HCT116 (cell line): ENCODE measurements at regions not wholly inside any gene's neighbourhood (a gene's known extent, or its start where the extent isn't known, plus 50 kb on each side); places are given as distances from the start of the nearest gene placed in this dataset.

Source experiments
- ATAC-seq: fragments of 200-7000 bp; cut with Tn5 transposase; 2 replicates; pipeline ENCODE4 v1.9.1; 2020; ENCODE audit warnings: mild to moderate bottlenecking, moderate library complexity
- BruUV-seq: library from RNA; stranded (reverse); fragments of 400-500 nt; replicated peaks from 2 replicates; lab custom pipeline; 2021; lab: Mats Ljungman, UMichigan
- CTCF ChIA-PET: fragments of 300-600 bp; sonication (Branson Sonifier 250); formaldehyde crosslinking; loops from one replicate; lab custom pipeline; 2021; ENCODE audit warnings: antibody characterized with exemption; lab: Charles Lee
- POLR2A ChIA-PET: fragments of 300-600, 350-600 bp; sonication (Branson Sonifier 250); formaldehyde crosslinking; loops from one replicate; lab custom pipeline; 2021; ENCODE audit warnings: antibody characterized with exemption; lab: Charles Lee
- RAD21 ChIA-PET, 2 experiments: fragments of 300-600 bp; sonication (Branson Sonifier 250); formaldehyde crosslinking; loops; one replicate each; lab custom pipeline; 2023; ENCODE audit warnings: low total read pairs in 2 of 2; ENCODE audit not compliant: uncharacterized antibody in 2 of 2, unreplicated experiment in 2 of 2, low non-redundant PET in 1 of 2; lab: Charles Lee
- DNase-seq: peaks from one replicate; pipeline ENCODE4 v3.0.0-alpha.2; 2010; ENCODE audit warnings: low read depth, low spot score
- H2AFZ ChIP-seq: fragments of 200-600 bp; shearing (Covaris generic), sonication (generic); 2 replicates; pipeline ENCODE4 v1.6.1; 2017; ENCODE audit warnings: low read depth, mixed run types, mixed read lengths, antibody characterized with exemption, low read length; ENCODE audit not compliant: poor library complexity, severe bottlenecking
- H3K27ac ChIP-seq: 2 replicates; pipeline ENCODE4 v1.5.1; 2012; ENCODE audit warnings: low read depth, low read length
- H3K27me3 ChIP-seq: fragments of 200-600 bp; sonication (generic); 2 replicates; pipeline ENCODE4 v1.6.1; 2016; ENCODE audit warnings: mixed run types, low read length, mixed read lengths; ENCODE audit not compliant: insufficient read depth
- H3K36me3 ChIP-seq, 2 experiments: fragments of 200-500 bp in 1 of 2; fragments of 200-600 bp in 1 of 2; sonication (Bioruptor generic) in 1 of 2; sonication (generic) in 1 of 2; 2 replicates each; pipeline versions ENCODE4 v1.5.1 to v1.6.1; 2014 to 2016; ENCODE audit warnings: low read length in 2 of 2, inconsistent platforms in 1 of 2, mixed read lengths in 1 of 2, mixed run types in 1 of 2; ENCODE audit not compliant: insufficient read depth in 2 of 2, control insufficient read depth in 1 of 2
- H3K4me1 ChIP-seq, 2 experiments: fragments of 200-600 bp in 1 of 2; sonication (generic) in 1 of 2; 2 replicates each; pipeline versions ENCODE4 v1.5.1 to v1.6.1; 2012 to 2017; ENCODE audit warnings: low read length in 2 of 2, inconsistent platforms in 1 of 2, mild to moderate bottlenecking in 1 of 2, mixed read lengths in 1 of 2, mixed run types in 1 of 2, moderate library complexity in 1 of 2; ENCODE audit not compliant: insufficient read depth in 2 of 2, control insufficient read depth in 1 of 2
- H3K4me2 ChIP-seq: fragments of 200-600 bp; sonication (generic); 2 replicates; pipeline ENCODE4 v1.6.1; 2017; ENCODE audit warnings: mixed run types, low read length, mixed read lengths
- H3K4me3 ChIP-seq, 2 experiments: fragments of 200-600 bp in 1 of 2; sonication (generic) in 1 of 2; replicated peaks in 1 of 2; 2 replicates each; pipeline ENCODE4 v1.5.1; 2011 to 2016; ENCODE audit warnings: low read length in 2 of 2, control low read depth in 1 of 2, low read depth in 1 of 2, mild to moderate bottlenecking in 1 of 2, mixed read lengths in 1 of 2, mixed run types in 1 of 2
- H3K79me2 ChIP-seq: fragments of 200-600 bp; sonication (generic); 2 replicates; pipeline ENCODE4 v1.6.1; 2017; ENCODE audit warnings: mild to moderate bottlenecking, mixed run types, low read length, moderate library complexity, mixed read lengths; ENCODE audit not compliant: insufficient read depth
- H3K9ac ChIP-seq: fragments of 200-600 bp; sonication (generic); 2 replicates; pipeline ENCODE4 v1.6.1; 2016; ENCODE audit warnings: low read length, mixed read lengths
- H3K9me2 ChIP-seq: fragments of 200-600 bp; sonication (generic), shearing (Covaris generic); 2 replicates; pipeline ENCODE4 v1.6.1; 2017; ENCODE audit warnings: mixed run types, mild to moderate bottlenecking, moderate library complexity; ENCODE audit not compliant: insufficient read depth
- H3K9me3 ChIP-seq, 2 experiments: fragments of 200-500 bp in 1 of 2; fragments of 200-600 bp in 1 of 2; sonication (Bioruptor generic) in 1 of 2; sonication (generic) in 1 of 2; 2 replicates each; pipeline ENCODE4 v1.6.1; 2014 to 2017; ENCODE audit warnings: low read length in 2 of 2, mixed read lengths in 2 of 2, inconsistent platforms in 1 of 2, low read depth in 1 of 2, mild to moderate bottlenecking in 1 of 2, mixed run types in 1 of 2, moderate library complexity in 1 of 2; ENCODE audit not compliant: control insufficient read depth in 1 of 2, insufficient read depth in 1 of 2
- H4K20me1 ChIP-seq: fragments of 200-600 bp; sonication (generic), shearing (Covaris generic); 2 replicates; pipeline ENCODE4 v1.6.1; 2017; ENCODE audit warnings: mixed run types, mild to moderate bottlenecking, moderate library complexity; ENCODE audit not compliant: insufficient read depth
- CBX3 ChIP-seq: IDR thresholded peaks from 2 replicates; pipeline ENCODE4 v1.6.1; 2012; ENCODE audit warnings: low read depth
- CEBPB ChIP-seq: IDR thresholded peaks from 2 replicates; pipeline ENCODE4 v1.6.1; 2012; ENCODE audit warnings: low read depth
- EZH2phosphoT487 ChIP-seq: fragments of 200-600 bp; IDR thresholded peaks from 2 replicates; pipeline ENCODE4 v1.6.1; 2018; ENCODE audit warnings: antibody characterized with exemption, borderline replicate concordance
- JUND ChIP-seq: IDR thresholded peaks from 2 replicates; pipeline ENCODE4 v1.6.1; 2012
- POLR2A ChIP-seq: IDR thresholded peaks from 2 replicates; pipeline ENCODE4 v1.7.0; 2011; ENCODE audit warnings: borderline replicate concordance; ENCODE audit not compliant: insufficient read depth, insufficient read length; ENCODE audit errors: extremely low read depth
- POLR2AphosphoS5 ChIP-seq: IDR thresholded peaks from 2 replicates; pipeline ENCODE4 v1.6.1; 2011; ENCODE audit warnings: mild to moderate bottlenecking, low read depth, low read length, moderate library complexity
- RAD21 ChIP-seq: IDR thresholded peaks from 2 replicates; pipeline ENCODE4 v1.6.1; 2012; ENCODE audit warnings: low read depth, mild to moderate bottlenecking
- YY1 ChIP-seq: IDR thresholded peaks from 2 replicates; pipeline ENCODE4 v1.6.1; 2011; ENCODE audit warnings: low read length, low read depth, moderate library complexity, mild to moderate bottlenecking; ENCODE audit not compliant: insufficient replicate concordance; ENCODE audit errors: extremely low read depth
- ZFX ChIP-seq: fragments of 450-650 bp; IDR thresholded peaks from 2 replicates; pipeline ENCODE4 v1.6.1; 2017
- intact Hi-C: fragments of 100-400 bp; cut with micrococcal nuclease; formaldehyde crosslinking; loops from 2 replicates; pipeline ENCODE4 v1.10.0; 2022
- TF ChIP-seq, protein P1 (sequence below): IDR thresholded peaks from 2 replicates; pipeline ENCODE4 v1.6.1; 2012
- TF ChIP-seq, protein P2 (sequence below): IDR thresholded peaks from 2 replicates; pipeline ENCODE4 v1.6.1; 2012; ENCODE audit warnings: low read depth

DNA sequence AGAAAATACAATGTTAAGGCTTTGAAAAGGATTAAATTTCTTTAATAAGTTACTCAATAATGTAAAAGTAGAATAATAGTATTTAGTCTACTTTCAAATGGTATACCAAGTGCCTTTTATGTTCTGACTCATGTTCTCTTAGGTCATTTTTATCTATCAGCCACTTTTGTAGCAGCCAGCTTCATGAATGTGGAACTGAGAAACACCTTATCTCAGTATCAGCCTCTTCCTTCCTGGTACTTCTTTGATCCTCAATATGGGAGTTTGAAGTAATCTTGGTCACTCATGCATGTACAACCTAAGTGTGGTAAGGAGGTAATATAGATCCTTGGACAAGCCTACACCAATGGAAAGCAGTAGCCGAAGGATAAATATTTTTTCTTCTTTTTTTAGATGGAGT is 180.4 kb upstream of the NRXN1 start:
- DNase-seq = no peak
- ChIA-PET RAD21 (no interaction called here), CTCF (no interaction called here), POLR2A (no interaction called here)
- no peaks in the 10 kb centered on the region for H3K9me3 ChIP-seq
- BruUV-seq = no TSS peak
- H3K27ac ChIP-seq = no peak overlapping the region
- H3K27me3 ChIP-seq = no peaks in the 10 kb centered on the region
- H2AFZ ChIP-seq = no peak overlapping the region
- ATAC-seq = no peak
- H3K4me2 ChIP-seq = no peak overlapping the region
- H3K9me2 ChIP-seq = no peaks in the 10 kb centered on the region
- intact Hi-C loops = no loop called here
- H3K36me3 ChIP-seq = no peaks in the 10 kb centered on the region
- H3K79me2 ChIP-seq = no peaks in the 10 kb centered on the region
- H4K20me1 ChIP-seq = no peaks in the 10 kb centered on the region
- no peak overlapping the region for H3K4me3 ChIP-seq
- H3K4me1 ChIP-seq = no peaks in the 10 kb centered on the region
- H3K9ac ChIP-seq = no peak overlapping the region
- TF ChIP-seq ZFX (no peak), EZH2phosphoT487 (no peak), RAD21 (no peak), CEBPB (no peak)
- TF ChIP-seq, all 23 proteins: peak for 0

DNA sequence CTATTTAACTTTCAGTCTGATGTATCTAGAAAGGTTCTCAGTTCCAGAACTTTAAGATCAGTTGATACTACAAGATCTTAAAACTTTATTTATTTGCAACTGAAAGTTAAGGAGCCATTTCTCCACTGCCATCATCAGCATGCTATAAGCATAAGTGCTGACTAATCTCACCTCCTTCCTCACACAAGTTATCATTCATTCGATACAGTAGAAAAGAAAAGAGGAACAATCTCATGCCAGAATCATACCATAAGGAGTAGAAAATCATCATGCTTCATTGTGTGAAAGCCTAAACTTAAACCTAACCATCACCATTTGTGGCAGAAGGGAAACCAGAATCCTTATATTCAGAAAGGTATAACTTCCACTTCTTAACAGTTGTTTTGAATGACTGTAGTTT is 176.6 kb upstream of the NRXN1 start:
- ATAC-seq = no peak
- CTCF ChIA-PET = no interaction called here
- H3K9ac ChIP-seq = no peak overlapping the region

More for the DNA sequence above, 176.6 kb upstream of the NRXN1 start:
- H3K36me3 ChIP-seq = no peaks in the 10 kb centered on the region
- H3K4me1 ChIP-seq = no peaks in the 10 kb centered on the region
- no peaks in the 10 kb centered on the region for H3K79me2 ChIP-seq
- no TSS peak for BruUV-seq
- H3K4me2 ChIP-seq = no peak overlapping the region
- intact Hi-C loops = no loop called here
- TF ChIP-seq CEBPB (no peak), POLR2AphosphoS5 (no peak), EZH2phosphoT487 (no peak), YY1 (no peak), JUND (no peak), POLR2A (no peak), CBX3 (no peak), ZFX (no peak)
- TF ChIP-seq, protein P1, sequence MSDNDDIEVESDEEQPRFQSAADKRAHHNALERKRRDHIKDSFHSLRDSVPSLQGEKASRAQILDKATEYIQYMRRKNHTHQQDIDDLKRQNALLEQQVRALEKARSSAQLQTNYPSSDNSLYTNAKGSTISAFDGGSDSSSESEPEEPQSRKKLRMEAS = no peak
- TF ChIP-seq, protein P2, sequence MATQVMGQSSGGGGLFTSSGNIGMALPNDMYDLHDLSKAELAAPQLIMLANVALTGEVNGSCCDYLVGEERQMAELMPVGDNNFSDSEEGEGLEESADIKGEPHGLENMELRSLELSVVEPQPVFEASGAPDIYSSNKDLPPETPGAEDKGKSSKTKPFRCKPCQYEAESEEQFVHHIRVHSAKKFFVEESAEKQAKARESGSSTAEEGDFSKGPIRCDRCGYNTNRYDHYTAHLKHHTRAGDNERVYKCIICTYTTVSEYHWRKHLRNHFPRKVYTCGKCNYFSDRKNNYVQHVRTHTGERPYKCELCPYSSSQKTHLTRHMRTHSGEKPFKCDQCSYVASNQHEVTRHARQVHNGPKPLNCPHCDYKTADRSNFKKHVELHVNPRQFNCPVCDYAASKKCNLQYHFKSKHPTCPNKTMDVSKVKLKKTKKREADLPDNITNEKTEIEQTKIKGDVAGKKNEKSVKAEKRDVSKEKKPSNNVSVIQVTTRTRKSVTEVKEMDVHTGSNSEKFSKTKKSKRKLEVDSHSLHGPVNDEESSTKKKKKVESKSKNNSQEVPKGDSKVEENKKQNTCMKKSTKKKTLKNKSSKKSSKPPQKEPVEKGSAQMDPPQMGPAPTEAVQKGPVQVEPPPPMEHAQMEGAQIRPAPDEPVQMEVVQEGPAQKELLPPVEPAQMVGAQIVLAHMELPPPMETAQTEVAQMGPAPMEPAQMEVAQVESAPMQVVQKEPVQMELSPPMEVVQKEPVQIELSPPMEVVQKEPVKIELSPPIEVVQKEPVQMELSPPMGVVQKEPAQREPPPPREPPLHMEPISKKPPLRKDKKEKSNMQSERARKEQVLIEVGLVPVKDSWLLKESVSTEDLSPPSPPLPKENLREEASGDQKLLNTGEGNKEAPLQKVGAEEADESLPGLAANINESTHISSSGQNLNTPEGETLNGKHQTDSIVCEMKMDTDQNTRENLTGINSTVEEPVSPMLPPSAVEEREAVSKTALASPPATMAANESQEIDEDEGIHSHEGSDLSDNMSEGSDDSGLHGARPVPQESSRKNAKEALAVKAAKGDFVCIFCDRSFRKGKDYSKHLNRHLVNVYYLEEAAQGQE = no peak
- no peaks in the 10 kb centered on the region for H3K27me3 ChIP-seq
- no peaks in the 10 kb centered on the region for H4K20me1 ChIP-seq
- no peak overlapping the region for H3K4me3 ChIP-seq
- no peak for DNase-seq
- no peak overlapping the region for H3K27ac ChIP-seq
- H3K9me3 ChIP-seq = no peaks in the 10 kb centered on the region
- H2AFZ ChIP-seq = no peak overlapping the region
- no peaks in the 10 kb centered on the region for H3K9me2 ChIP-seq
- POLR2A ChIA-PET = no interaction called here
- RAD21 ChIA-PET = no interaction called here
